K562 (cell line): ENCODE measurements at regions not wholly inside any gene's neighbourhood (a gene's known extent, or its start where the extent isn't known, plus 50 kb on each side); places are given as distances from the start of the nearest gene placed in this dataset.

Experiments used
- NFRKB ChIP-seq: fragments of 450-650 bp; IDR thresholded peaks from 2 replicates; pipeline ENCODE4 v1.6.1; 2016; ENCODE audit warnings: low read depth
- RB1 ChIP-seq: fragments of 450-650 bp; IDR thresholded peaks from 2 replicates; pipeline ENCODE4 v1.6.1; 2017; ENCODE audit warnings: low read depth, mild to moderate bottlenecking
- SIN3A ChIP-seq, 2 experiments: fragments of 150-350 bp in 1 of 2; IDR thresholded peaks; 2 replicates each; pipeline ENCODE4 v1.6.1; 2011 to 2016; ENCODE audit warnings: borderline replicate concordance in 2 of 2, low read depth in 2 of 2, low read length in 2 of 2, mild to moderate bottlenecking in 2 of 2, moderate library complexity in 2 of 2; ENCODE audit not compliant: control insufficient read depth in 1 of 2
- SRSF3 ChIP-seq: fragments of 200-400 bp; formaldehyde crosslinking; IDR thresholded peaks from 2 replicates; pipeline ENCODE4 v1.6.1; 2016; ENCODE audit warnings: mild to moderate bottlenecking, low read length, moderate library complexity; ENCODE audit not compliant: insufficient read depth
- ZNF561 ChIP-seq: fragments of 450-650 bp; formaldehyde crosslinking; conservative IDR thresholded peaks from 2 replicates; pipeline ENCODE4 v1.4.0; 2020; ENCODE audit warnings: mild to moderate bottlenecking, moderate library complexity
- TF ChIP-seq, protein P1 (sequence below), 2 experiments: fragments of 450-650 bp; formaldehyde crosslinking in 1 of 2; IDR thresholded peaks; 2 replicates each; pipeline versions ENCODE4 v1.4.0 to v1.6.1; 2014 to 2020; ENCODE audit warnings: mild to moderate bottlenecking in 2 of 2, borderline replicate concordance in 1 of 2, low read depth in 1 of 2

DNA sequence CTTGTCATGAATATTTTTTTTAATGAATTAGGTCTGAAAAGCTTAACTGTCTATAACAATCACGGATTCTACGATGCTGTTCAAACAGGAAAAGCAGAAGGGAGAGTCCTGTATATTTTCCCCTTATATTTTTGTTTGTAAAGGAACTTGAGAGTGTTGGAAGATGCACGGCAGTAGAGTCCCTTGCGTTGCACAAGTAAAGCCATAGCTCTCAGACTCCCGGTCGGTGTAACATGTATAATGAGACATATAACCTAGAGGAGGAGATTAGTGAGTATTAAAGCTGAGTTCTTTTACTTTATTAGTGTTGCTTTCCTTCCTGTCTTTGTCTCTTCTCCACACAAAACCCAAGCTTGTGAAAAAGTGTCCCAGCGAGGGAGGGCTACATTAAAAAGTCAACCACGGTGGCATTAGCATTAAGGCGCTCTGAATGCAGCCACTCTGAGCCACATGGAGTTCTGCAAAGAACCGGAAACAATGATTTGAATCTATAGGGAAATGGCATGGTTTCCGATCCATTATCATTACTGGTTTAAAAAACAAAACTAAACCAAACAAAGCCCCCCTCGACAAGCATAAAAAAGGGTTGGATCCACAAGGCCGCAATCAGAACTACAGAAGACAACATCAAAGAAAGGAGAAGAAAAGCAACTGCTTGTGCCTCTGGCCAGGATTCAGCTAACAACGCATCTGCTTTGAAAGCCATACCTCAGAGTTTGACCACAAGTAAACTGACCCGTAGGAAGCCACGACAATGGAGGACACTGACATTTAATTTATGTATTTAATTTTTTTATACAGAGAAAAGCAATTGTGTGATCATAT, 356.8 kb downstream of the LMO4 start (continued):
- TF ChIP-seq, protein P1, sequence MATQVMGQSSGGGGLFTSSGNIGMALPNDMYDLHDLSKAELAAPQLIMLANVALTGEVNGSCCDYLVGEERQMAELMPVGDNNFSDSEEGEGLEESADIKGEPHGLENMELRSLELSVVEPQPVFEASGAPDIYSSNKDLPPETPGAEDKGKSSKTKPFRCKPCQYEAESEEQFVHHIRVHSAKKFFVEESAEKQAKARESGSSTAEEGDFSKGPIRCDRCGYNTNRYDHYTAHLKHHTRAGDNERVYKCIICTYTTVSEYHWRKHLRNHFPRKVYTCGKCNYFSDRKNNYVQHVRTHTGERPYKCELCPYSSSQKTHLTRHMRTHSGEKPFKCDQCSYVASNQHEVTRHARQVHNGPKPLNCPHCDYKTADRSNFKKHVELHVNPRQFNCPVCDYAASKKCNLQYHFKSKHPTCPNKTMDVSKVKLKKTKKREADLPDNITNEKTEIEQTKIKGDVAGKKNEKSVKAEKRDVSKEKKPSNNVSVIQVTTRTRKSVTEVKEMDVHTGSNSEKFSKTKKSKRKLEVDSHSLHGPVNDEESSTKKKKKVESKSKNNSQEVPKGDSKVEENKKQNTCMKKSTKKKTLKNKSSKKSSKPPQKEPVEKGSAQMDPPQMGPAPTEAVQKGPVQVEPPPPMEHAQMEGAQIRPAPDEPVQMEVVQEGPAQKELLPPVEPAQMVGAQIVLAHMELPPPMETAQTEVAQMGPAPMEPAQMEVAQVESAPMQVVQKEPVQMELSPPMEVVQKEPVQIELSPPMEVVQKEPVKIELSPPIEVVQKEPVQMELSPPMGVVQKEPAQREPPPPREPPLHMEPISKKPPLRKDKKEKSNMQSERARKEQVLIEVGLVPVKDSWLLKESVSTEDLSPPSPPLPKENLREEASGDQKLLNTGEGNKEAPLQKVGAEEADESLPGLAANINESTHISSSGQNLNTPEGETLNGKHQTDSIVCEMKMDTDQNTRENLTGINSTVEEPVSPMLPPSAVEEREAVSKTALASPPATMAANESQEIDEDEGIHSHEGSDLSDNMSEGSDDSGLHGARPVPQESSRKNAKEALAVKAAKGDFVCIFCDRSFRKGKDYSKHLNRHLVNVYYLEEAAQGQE (IDR thresholded peaks at IDR 0.05; ENCODE audit: borderline replicate concordance) = no peak
- TF ChIP-seq, protein P1 (CRISPR knock-in tag; IDR thresholded peaks at IDR 0.05; ENCODE audit: low read depth) = no peak
- TF ChIP-seq SRSF3 (no peak), SIN3A (IDR thresholded peaks at IDR 0.05; ENCODE audit: borderline replicate concordance in 2 of 2, control insufficient read depth in 1 of 2, low read depth in 2 of 2, low read length in 2 of 2) (no peak), ZNF561 (CRISPR knock-in tag) (no peak), NFRKB (no peak), RB1 (no peak)
